GM21423 (cell line): ENCODE measurements at regions not wholly inside any gene's neighbourhood (a gene's known extent, or its start where the extent isn't known, plus 50 kb on each side); places are given as distances from the start of the nearest gene placed in this dataset.
"Not testable (repeated sequence)": the region's sequence is repeated elsewhere in the genome, so short reads cannot be mapped to it uniquely, and the experiment has no call there.

Experiments used
- ATAC-seq: cut with Tn5 transposase; IDR thresholded peaks from one replicate; pipeline ENCODE4 v1.9.1; 2021; ENCODE audit warnings: mild to moderate bottlenecking, moderate library complexity; ENCODE audit not compliant: unreplicated experiment

DNA sequence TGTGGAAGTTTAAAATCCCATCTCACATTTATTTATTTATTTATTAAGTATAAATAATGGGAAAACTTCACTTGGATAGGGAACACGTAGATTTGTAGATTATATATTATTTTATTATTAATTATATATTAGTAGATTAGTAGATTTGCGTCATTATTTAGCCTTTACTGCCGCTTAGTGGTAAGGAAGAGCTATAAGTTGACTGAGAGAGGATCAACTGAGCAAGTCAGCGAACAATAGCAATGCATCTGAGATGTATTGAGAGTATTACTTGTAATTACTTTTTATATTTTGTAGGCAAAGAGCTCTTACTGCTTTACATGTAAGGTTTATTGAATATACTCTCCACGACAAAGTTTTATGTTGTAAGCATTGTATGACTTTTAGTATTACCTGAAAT is 244.5 kb upstream of the ANKRD30A start:
- no peak for ATAC-seq

DNA sequence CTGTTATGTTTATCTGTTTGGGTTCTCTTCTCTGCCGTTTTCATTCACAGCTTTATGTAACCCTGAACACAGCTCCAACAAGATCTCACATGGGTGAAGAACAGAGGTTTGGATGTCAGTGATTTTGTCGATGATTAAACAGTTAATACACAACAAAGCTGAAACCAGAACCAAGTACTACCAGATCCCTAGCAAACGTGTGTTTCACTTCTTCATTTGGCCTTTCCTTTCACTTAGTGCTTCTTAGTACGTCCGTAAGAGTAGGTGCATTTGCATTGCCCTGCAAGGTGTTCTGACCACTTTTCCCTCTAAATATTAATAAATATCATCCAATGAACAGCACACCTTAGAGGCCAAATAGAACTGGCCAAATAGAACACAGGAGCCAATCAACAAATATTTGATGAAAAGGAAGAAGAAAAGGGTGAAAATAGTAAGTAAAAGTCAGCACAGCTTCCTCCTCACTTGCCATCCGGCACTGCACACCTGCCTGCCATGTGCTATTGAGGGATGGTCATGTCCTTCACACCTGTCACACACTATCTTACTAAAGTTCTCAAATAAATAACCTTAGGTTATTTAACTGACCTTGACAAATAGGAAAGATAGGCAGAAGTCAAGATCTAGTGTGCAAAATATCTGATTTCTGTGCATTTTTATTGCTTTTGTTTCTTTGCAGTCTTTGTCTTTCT is 252.6 kb upstream of the ANKRD30A start:
- ATAC-seq, result peak; percentile 98

DNA sequence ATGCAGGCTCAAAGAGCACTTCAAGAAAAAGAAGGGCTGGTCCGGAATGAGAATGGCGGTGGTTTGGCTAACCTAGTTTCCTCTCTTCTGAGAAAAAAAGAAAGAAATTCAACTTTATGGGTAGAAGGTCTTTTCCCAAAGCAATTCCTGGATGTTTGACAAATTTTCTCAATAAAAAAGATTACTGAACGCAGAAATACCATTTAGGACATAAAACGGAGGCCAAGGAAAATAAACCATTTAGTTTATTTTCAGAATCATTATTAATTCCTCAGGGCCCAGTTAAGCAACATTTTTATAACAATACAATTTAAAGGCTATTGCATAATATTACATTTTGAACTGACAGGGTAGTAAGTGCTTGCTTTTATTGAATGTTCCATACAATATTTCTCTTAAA is 284.6 kb upstream of the ANKRD30A start:
- no peak for ATAC-seq

DNA sequence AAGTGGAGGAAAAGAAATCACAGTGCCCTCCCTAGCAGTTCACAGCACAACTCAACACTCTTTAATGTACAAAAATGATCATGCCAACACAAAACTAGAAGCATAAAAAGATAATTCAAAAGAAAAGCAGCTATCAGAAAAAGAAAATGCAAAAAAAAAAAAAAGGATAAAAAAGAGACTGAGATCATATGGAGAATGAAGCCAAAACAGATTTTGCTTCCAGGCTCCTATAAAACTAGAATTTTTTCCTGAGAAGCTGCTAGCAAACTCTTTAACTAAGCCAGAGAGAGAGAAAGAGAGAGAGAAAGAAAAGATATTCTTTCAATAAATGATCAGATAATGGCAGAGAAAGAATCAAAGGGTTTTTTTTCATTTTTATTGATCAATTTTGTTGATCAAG is 288.0 kb upstream of the ANKRD30A start:
- ATAC-seq, result no peak

DNA sequence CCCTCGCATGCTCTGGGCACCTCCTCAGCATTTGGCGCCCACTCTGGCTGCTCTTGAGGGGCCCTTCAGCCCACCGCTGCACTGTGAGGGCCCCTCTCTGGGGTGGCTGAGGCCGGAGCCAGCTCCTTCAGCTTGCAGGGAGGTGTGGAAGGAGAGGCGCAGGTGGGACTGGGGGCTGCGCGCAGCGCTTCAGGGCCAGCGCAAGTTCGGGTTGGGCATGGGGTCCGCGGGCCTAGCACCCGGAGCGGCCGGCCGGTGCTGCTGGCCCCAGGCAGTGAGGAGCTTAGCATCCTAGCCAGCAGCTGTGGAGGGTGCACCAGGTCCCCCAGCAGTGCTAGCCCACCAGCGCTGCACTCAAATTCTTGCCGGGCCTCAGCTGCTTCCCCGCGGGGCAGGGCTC is 305.6 kb upstream of the ANKRD30A start:
- no peak for ATAC-seq

DNA sequence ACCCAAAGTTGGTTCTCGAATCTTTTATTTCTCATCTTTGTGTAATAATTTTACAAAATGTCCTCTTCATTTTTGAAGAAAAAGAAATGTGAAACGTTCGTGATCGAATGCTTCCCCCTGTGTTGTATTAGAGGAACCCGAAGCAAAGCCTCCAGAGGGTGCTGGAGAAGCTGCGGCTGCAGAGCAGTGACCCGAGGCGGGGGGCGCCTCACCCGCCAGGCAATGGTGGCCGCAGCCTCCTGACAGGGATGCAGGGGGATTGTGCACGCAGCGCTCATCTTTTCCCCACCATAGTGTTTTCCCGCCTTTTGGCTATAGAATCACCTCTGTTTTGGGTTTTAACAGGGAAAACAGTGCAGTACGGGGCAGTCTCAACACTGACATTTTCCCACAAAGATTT is 307.5 kb upstream of the ANKRD30A start:
- ATAC-seq, result no peak

DNA sequence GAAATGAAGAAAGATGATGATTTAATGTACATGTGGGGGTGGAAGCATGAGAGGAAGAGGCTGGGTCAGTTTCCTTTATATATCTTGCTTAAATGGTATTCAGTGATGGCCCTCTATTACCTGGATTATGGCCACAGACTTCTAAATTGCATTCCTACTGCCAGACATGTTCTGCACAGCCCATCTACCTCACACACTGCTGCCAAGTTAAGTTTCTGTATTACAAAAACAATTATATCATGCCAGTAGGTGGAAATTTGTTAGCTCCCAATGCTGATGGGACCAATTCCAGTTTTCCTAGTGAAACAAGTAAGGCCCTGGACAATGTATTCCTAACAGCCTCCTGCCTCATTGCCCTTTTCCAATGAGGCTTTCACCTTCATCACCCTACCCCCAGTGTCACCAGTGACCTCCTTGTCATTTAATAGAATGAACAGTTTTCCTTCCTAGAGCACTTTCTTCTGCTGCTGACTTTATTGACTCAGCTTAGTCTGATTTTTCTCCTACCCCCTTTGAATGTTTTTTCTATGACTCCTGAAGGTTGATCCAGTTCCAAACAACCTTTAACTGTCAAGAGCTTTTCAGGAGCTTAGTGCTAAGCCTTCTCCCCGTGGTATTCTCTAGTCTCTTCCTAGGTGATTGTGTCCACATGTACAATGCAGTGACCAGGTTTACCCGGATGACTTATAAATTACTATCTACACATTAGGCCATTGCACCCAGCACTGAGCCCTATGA is 316.6 kb upstream of the ANKRD30A start:
- ATAC-seq, result no peak

- no peak for ATAC-seq
Observed at GRCh38 chr10:36803229-36803628, 322.2 kb upstream of the ANKRD30A start.

DNA sequence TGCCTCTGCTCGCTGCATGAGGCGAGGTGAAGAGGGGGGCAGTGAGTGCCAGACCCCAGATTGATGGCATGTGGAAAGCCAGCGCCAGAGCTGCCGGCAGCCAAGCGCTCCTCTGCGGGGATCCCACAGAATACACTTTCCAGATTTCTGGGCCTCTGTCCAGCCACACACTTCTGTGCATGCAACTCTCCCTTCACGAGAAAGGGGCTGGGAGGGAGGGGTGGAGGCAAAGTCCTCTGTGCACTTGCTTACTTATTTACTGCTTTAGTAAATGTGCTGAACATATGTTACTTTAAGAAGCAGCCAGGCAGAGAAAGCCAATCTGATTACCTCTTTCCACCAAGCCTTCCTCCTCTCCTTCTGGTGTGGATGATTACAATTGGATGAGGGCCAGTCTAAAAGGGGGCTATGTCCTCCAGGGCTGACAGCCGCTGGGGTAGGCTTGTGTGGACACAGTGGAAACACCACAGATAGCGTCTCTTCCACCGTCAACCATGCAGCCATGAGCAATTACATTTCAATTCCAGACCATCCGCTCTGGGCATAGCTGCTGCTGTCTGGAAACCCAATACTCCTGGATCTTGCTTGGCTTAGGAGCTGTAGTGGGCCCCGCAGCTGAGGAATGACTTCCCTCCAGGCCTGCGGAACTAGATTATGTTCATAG is 322.8 kb upstream of the ANKRD30A start:
- no peak for ATAC-seq

DNA sequence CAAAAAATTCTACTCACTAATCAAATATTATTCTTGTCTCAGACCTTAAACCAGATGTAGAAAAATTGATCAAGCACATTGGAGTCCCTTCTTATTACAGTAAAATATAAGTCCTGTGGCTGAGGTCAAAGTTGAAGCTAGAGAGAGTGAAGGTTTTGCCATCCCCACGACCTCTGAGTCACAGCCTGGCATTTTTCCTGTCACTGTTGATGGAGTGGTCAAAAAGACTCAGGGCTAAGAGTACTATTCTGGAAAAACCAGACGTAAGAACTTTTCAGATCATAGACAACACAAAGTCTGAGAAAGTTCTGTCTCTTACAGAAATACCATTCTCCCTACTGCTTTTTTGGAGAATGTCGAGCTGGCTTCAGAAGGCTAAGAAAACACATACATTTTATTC is 323.7 kb upstream of the ANKRD30A start:
- no peak for ATAC-seq

GRCh38 chr10:36794981-36795380 is 330.4 kb upstream of the ANKRD30A start:
- no peak for ATAC-seq

- ATAC-seq, result no peak
Observed at GRCh38 chr10:36789974-36790373, 335.4 kb upstream of the ANKRD30A start.

GRCh38 chr10:36788152-36788551 is 337.2 kb upstream of the ANKRD30A start:
- no peak for ATAC-seq

DNA sequence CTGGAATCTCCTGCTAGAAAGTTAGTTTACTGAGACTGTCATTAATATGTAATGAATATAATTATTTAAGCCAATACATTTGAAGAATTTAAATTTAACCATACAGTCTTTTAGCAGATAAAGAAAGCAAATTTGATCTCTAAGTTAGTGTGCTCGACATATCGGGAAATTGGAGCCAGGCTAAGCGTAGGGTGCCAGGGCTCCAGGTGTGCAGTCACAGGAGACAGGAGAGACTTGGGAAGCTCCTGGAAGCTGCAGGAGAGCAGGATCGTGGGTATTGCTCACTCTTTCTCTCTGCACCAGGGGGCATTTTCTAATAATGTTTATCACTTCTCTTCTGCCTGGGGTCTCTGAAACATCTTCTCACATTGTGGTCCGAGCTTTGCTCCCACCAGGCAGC is 342.0 kb upstream of the ANKRD30A start:
- ATAC-seq, result no peak

DNA sequence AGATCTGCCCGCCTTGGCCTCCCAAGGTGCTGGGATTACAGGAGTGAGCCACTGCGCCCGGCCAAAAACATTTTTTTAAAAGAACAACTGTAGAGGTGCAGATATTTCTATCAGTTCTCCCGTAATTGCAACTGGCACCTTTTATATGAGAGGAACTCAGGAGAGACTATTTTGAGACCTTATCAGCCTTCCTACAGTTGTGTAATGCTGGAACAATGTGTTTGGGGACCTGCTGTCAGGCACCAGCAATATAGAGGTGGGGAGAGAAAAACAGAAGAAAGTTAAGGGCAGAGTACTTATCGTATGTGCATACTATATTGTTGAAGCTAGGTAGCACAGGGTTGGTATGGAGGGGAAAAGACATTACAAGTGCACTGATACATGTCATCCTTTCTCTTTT is 343.8 kb upstream of the ANKRD30A start:
- ATAC-seq, result no peak

DNA sequence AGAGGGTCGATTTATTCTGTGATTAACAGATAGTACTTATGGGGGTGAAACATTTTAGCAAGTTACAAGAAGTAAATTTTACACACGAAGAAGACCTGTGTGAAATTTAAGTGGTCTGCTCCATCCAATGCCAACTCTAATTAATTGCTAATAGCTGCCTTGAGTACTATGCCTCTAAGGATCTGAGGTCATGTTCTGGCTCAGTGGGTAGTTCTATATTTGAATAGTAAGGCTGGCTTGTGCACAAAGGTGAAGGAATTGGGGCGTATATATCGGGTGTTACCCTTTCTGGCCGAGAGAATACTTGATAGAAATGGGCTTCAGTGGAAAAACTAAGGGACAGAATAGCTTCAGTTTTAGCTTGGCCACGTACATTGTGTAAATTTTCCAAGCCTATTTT is 345.2 kb upstream of the ANKRD30A start:
- ATAC-seq, result no peak

GRCh38 chr10:36779238-36779846 is 346.1 kb upstream of the ANKRD30A start:
- ATAC-seq, result no peak

DNA sequence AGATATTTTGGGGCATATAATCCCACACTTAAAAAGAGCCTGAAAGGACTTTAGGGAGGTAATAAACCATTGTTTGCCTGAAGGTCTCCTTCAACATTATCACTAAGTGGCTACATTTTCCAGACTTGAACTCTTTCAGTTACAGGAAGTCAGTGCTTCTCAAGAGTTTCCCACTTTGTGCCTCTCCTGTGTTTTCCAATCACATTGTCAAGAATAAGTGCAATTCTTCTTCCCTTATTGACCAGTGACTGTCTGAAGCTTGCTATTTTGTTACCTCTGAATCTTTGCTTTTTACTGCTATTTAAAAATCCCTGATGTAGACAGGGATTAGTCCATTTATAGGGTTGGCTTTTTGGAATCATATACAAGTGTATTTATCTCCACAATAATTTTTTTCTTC is 346.7 kb upstream of the ANKRD30A start:
- no peak for ATAC-seq

GRCh38 chr10:36773652-36774051 is 351.7 kb upstream of the ANKRD30A start:
- ATAC-seq, result no peak

DNA sequence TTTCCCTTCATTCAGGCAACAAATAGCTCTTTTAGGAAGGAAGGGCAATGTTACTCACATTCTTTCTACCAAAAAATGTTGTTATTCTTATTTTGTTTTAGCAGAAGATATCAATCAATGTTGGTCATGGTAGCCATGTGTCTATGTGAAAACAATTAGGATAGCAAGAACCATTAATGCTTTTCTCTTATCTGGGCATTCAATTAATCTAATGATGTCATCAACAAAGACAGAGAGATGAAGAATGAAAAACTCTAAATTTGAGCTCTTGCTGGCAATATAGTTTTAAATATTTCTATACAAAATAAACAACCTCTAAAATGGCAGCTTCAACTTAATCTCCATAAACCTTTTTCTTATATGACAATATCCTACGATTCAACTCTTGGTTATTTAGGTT is 353.7 kb upstream of the ANKRD30A start:
- no peak for ATAC-seq

GRCh38 chr10:36769741-36770140 is 355.7 kb upstream of the ANKRD30A start:
- not testable (repeated sequence) for ATAC-seq

DNA sequence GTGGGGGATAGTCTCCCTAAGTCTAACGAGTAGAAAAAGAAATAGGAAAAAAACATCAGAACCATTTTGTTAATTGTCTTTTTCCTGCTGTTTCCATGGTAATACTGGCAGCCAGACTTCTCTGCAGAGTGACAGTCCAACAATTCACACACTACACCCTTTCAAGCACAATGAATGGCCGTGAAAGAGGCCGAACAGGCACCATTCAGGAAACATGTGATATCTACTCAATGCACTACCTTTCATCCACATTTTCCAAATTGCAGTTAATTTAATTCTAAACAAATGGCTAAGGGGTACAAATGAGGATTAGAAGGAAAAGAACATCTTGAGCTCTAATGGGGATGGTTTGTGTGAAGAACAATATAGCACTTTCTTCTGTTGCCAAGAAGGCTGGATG is 358.5 kb upstream of the ANKRD30A start:
- no peak for ATAC-seq
